Kidney (tissue), 13 donors: ENCODE measurements at regions not wholly inside any gene's neighbourhood (a gene's known extent, or its start where the extent isn't known, plus 50 kb on each side); places are given as distances from the start of the nearest gene placed in this dataset.
"Not testable (repeated sequence)": the region's sequence is repeated elsewhere in the genome, so short reads cannot be mapped to it uniquely, and the experiment has no call there.

Experiments
- DNase-seq, 5 donors: peaks; one replicate each; pipeline ENCODE4 v3.0.0-alpha.2; 2013 to 2020
- FAIRE-seq: peaks from 2 replicates; lab custom pipeline; 2012; peaks lifted over from hg19 to GRCh38; lab: Jason Lieb, UNC
- H3K27ac ChIP-seq, 2 donors: one replicate each; pipeline ENCODE4 v1.7.0; 2013; ENCODE audit warnings: low read depth in 2 of 2, low read length in 2 of 2, inconsistent platforms in 1 of 2
- H3K27me3 ChIP-seq: one replicate; pipeline ENCODE4 v1.7.1; 2013; ENCODE audit warnings: low read length, inconsistent platforms; ENCODE audit not compliant: control insufficient read depth, insufficient read depth
- H3K36me3 ChIP-seq, 3 donors: one replicate each; pipeline versions ENCODE4 v1.7.0 to v1.7.1; 2013; ENCODE audit warnings: low read length in 3 of 3, control low read depth in 1 of 3, inconsistent platforms in 1 of 3; ENCODE audit not compliant: insufficient read depth in 3 of 3, control insufficient read depth in 2 of 3
- H3K4me1 ChIP-seq, 3 donors: one replicate each; pipeline versions ENCODE4 v1.7.0 to v1.7.1; 2013; ENCODE audit warnings: low read length in 3 of 3, inconsistent platforms in 1 of 3, low read depth in 1 of 3; ENCODE audit not compliant: control insufficient read depth in 2 of 3, insufficient read depth in 2 of 3
- H3K4me3 ChIP-seq, 3 donors: one replicate each; pipeline versions ENCODE4 v1.7.0 to v1.8.1; 2013; ENCODE audit warnings: low read length in 3 of 3, control low read depth in 1 of 3, inconsistent platforms in 1 of 3
- H3K9ac ChIP-seq, 3 donors: one replicate each; pipeline versions ENCODE4 v1.7.0 to v1.7.1; 2013; ENCODE audit warnings: low read length in 3 of 3, control low read depth in 1 of 3, inconsistent platforms in 1 of 3
- H3K9me3 ChIP-seq, 3 donors: one replicate each; pipeline versions ENCODE4 v1.7.0 to v1.7.1; 2013; ENCODE audit warnings: low read length in 3 of 3, control low read depth in 1 of 3, inconsistent platforms in 1 of 3; ENCODE audit not compliant: control insufficient read depth in 2 of 3, insufficient read depth in 1 of 3
- CTCF ChIP-seq: IDR thresholded peaks from 3 replicates; pipeline ENCODE4 v1.5.1; 2012; ENCODE audit warnings: mild to moderate bottlenecking, moderate library complexity, borderline replicate concordance; ENCODE audit not compliant: insufficient read depth; ENCODE audit errors: extremely low read depth
- intact Hi-C: fragments of 100-400 bp; cut with DNase I; formaldehyde crosslinking; loops from one replicate; pipeline ENCODE4 v1.11.1; 2022
- donor health status: control.
- donor health status: control.
- donor health status: control.
- donor health status: control.
- donor health status: control.
- donor health status: DM: yes; HTN: yes; CAD: no.
- donor health status: Normal renal cell carcinoma (clear cell type).

DNA sequence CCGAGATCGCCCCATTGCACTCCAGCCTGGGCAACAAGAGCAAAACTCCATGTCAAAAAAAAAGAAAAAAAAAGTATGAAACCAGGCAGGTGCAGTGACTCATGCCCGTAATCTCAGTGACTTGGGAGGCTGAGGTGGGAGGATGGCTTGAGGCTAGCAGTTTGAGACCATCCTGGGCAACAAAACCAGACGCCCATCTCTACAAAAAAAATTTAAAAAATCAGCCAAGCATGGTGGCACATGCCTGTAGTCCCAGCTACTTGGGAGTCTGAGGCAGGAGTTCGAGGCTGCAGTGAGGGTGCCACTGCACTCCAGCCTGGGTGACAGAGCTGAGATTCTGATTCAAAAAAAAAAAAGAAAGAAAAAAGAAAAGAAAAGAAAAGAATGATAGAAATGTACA lies 277.8 kb downstream of the MYCN start:
- H3K4me1 ChIP-seq = no peaks in the 10 kb centered on the region
- no peaks in the 10 kb centered on the region for H3K9me3 ChIP-seq
- no peak for DNase-seq
- no peak for TF ChIP-seq CTCF
- FAIRE-seq = no peak
- H3K27ac ChIP-seq = no peak overlapping the region
- no peaks in the 10 kb centered on the region for H3K27me3 ChIP-seq
- no peak overlapping the region for H3K4me3 ChIP-seq
- no peaks in the 10 kb centered on the region for H3K36me3 ChIP-seq
- no peak overlapping the region for H3K9ac ChIP-seq
- intact Hi-C loops = no loop called here

DNA sequence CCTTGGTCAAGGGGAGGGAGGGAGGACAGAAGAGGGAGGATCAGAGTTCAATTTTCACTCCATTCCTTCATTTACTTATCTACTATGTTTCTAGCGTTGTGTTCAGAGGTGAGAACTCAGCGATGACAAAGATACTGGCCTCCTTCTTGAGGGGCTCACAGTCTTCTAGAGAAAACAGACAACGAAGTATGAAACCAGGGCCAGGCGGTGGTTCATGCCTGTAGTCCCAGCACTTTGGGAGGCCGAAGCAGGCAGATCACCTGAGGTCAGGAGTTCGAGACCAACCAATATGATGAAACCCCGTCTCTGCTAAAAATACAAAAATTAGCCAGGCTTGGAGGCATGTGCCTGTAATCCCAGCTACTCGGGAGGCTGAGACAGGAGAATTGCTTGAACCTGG lies 277.4 kb downstream of the MYCN start:
- H3K36me3 ChIP-seq, DNase-seq, H3K9me3 ChIP-seq, H3K27me3 ChIP-seq, H3K4me1 ChIP-seq, FAIRE-seq, H3K9ac ChIP-seq, H3K27ac ChIP-seq, H3K4me3 ChIP-seq, intact Hi-C loops: not testable (repeated sequence)

DNA sequence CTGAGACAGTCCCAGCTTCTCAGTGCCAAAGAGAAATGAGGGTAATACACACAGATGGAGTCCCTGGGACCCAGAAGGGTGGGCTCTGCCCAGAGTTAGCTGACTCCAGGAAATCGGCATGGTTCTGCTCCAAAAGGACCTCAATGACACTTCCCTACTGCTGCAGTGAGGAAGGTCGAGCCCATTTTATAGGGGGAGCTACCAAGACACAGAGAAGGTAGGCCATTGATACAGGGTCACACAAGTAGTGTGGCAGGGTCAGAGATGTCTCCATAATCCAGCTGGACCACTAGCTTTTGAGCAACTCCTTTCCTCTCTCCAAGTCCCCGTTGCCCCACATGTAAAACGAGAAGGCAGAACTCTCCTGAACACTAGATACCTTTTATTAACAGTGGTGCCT lies 276.9 kb downstream of the MYCN start:
- TF ChIP-seq CTCF = no peak
- no peaks in the 10 kb centered on the region for H3K4me1 ChIP-seq
- no peak for FAIRE-seq
- H3K9me3 ChIP-seq = no peaks in the 10 kb centered on the region
- no peak overlapping the region for H3K9ac ChIP-seq
- H3K27ac ChIP-seq = no peak overlapping the region
- intact Hi-C loops = no loop called here
- peak in 1 of 5 donors; percentile 28 for DNase-seq
- no peak overlapping the region for H3K4me3 ChIP-seq
- no peaks in the 10 kb centered on the region for H3K27me3 ChIP-seq
- H3K36me3 ChIP-seq = no peaks in the 10 kb centered on the region

- DNase-seq = no peak
- Histone ChIP-seq H3K36me3 (no peaks in the 10 kb centered on the region), H3K4me1 (no peaks in the 10 kb centered on the region), H3K27me3 (no peaks in the 10 kb centered on the region), H3K27ac (no peak overlapping the region), H3K9ac (no peak overlapping the region), H3K4me3 (no peak overlapping the region), H3K9me3 (no peaks in the 10 kb centered on the region)
- intact Hi-C loops = no loop called here
- no peak for TF ChIP-seq CTCF
- FAIRE-seq = no peak
These were observed 276.2 kb downstream of the MYCN start for GRCh38 chr2:16216558-16216945.
